HG02973 (cell line): ENCODE measurements at regions not wholly inside any gene's neighbourhood (a gene's known extent, or its start where the extent isn't known, plus 50 kb on each side); places are given as distances from the start of the nearest gene placed in this dataset.

Experiments used
- ATAC-seq: cut with Tn5 transposase; IDR thresholded peaks from one replicate; pipeline ENCODE4 v1.9.1; 2021; ENCODE audit warnings: moderate library complexity; ENCODE audit not compliant: unreplicated experiment

DNA sequence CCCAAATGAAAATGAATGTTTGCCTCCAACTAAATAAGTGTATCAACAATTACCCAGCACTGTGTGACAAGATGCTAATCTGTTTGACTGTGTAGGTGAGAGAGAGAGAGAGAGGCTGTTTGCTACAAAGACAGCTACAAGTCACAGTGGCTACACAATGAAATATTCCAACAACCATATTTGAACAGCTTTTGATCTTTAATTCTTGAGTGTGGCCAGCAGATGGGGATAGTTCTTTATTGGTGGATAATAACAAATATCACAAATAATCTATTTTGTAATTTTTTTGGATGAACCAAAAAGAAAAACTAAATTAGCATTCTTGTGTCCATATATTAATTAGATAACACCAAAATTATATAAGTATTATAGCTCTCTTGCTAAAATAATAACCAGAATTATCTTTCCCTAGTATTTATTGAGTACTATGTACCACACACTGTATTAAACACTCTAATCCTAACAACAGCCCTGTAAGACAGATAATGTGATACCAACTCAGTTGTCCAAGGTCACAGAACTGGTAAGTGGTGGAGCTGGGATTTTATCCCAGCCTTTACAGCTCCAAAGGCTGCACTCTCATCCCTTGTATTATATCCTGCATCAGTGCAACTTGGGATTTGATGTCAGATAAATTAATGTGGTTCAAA lies 61.9 kb upstream of the C3orf80 start:
- ATAC-seq: no peak

DNA sequence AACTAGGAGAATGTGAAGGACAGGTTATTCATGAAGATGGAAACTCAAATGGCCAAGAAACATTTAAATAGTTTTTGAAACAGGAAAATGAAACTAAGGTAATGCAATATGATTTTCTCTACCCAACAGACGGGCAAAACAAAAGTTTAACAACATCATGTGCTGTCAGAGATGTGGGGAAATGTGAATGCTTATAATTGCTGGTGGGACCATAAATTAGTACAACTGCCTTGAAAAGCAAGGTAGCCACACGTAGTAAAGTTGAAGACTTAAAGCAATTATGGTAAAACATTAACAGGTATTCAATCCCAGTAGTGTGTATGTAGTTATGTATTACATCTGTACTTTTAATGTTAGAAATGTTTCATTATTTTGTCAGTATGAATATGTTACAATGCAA lies 57.0 kb upstream of the C3orf80 start:
- no peak for ATAC-seq

DNA sequence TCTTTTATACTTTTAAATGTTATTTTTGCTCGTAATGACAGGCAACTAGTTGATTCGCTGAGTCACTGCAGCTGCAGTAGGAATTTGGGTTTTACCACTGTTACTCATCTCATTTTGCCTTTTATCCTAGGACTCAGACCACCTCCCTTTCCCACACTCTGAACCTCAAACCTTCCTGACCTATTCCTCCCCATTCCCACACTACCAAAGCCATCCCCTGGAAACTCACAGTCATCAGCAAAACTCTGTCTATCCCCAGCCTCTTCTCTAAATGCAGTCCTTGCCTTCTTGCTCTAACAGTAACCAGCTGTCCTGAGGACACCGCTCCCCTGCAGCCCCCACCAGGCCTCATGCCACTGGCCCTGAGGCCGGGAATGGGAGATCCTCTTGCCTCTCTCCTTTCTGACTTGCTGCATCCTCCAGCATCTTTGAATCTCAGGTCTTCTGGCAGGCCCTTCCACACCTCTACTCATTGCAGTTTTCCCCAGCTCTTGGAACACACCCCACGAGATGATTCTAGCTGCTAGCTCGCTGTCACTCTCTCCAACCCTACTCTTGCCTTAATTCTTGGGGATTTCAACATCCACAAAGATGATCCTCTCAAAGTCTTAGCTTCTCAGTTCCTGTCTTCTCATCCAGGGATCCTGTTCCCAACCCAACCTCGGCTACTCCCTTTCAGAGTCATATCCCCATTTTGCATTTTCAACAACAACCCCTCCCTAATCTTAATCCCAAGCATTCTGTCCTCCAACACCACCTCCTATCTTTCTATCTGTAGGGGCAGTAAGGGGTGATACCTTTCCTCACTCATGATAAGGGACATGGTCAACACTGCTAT lies 55.9 kb upstream of the C3orf80 start:
- ATAC-seq: no peak

DNA sequence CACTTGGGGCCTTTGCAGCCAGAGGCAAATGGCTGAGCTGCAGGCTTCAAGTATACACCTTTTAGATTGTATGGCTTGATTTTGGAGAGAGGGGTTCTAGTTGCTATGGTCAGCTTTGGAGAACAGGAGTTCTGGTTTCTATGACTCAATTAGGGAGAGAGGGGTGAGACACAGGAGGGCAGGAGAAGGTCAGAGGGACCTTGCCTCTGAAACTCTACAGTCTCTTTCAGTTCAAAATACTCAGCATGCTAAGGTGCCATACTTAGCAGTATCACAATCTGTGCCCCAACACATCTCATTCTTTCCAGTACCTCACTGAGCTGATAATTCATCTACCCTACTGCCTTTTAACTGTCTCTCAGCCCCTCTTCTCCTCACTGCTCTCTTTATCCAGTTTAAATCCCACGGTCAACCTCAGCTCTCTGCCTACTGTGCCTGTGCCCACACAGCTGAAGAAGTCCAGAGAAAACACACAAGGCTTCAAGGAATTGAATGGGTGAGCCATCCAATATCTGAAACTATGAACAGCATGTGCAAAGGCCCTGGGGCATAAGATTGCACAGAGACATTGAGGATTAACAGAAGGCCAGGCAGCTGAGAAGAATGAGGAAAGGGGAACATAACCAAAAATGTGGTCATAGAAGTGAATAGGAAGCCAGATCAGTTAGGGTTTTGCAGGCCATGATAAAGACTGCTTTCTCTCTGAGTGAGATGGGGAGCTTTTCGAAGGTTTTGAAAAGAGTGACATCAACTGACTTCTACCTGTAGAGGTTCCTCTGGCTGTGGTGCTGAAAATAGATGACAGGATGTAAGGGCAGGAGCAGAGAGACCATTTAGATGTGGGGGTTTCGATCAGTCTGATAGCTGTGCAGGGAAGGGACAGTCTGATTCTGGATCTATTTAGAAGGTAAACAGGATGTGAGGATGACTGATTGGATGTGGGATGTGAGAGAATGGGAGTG lies 54.5 kb upstream of the C3orf80 start:
- peak; percentile 78 for ATAC-seq

DNA sequence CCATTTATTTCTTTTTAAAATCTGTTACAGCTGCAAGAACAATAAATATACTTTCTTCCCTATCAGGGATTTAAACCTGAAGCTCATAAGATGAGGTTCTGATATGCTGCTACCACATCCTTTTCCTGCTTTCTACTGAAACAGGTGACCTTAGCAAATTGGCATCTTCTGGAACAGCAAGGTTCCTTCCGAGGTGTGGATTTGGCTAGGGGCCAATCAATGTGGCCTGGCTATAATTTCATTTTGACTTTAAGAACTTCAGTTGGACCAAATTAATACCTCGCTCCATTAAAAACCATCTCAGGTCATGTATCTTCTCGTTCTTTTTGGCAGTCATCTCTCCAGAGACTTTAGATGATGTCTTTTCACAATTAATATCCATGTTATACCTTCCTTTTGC lies 53.4 kb upstream of the C3orf80 start:
- no peak for ATAC-seq

DNA sequence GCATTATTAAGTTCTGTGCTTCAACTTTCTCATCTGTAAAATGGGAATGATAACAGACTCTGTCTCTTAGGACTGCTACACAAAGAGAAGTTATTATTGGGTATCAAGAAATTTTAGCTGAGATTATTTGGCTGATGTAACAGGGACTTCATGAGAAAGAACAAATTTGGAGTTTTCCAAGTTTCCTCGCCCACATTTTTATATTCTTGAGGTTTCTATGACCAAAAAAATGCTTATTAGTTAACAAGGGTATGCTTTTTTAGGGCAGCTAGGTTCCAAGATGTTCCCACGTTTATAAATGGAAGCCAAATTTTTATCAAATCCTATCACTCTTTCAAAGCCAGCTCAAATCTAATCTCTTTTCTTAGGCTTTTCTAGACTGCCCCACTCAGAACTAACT lies 50.6 kb upstream of the C3orf80 start:
- ATAC-seq: no peak
